H54 (cell line): ENCODE measurements at regions not wholly inside any gene's neighbourhood (a gene's known extent, or its start where the extent isn't known, plus 50 kb on each side); places are given as distances from the start of the nearest gene placed in this dataset.
"Not testable (repeated sequence)": the region's sequence is repeated elsewhere in the genome, so short reads cannot be mapped to it uniquely, and the experiment has no call there.

Experiments used
- DNase-seq: peaks from one replicate; pipeline ENCODE4 v3.0.0; 2011; ENCODE audit warnings: low spot score, mixed read lengths; ENCODE audit not compliant: insufficient read length
- FAIRE-seq: peaks from 3 replicates; lab custom pipeline; 2011; peaks lifted over from hg19 to GRCh38; lab: Jason Lieb, UNC
- POLR2A ChIP-seq: IDR thresholded peaks from 2 replicates; pipeline ENCODE4 v1.6.1; 2011; ENCODE audit warnings: low read depth, mild to moderate bottlenecking, low read length

- DNase-seq: no peak
- no peak for FAIRE-seq
- TF ChIP-seq POLR2A: no peak
Observed at GRCh38 chr2:207437136-207437523, 92.6 kb upstream of the CREB1 start.

- TF ChIP-seq POLR2A: no peak
- DNase-seq (no peak), FAIRE-seq (no peak)
Observed at GRCh38 chr2:207437524-207438143, 92.1 kb upstream of the CREB1 start.

GRCh38 chr2:207438414-207439126 lies 91.2 kb upstream of the CREB1 start:
- no peak for TF ChIP-seq POLR2A
- FAIRE-seq (no peak), DNase-seq (no peak)

GRCh38 chr2:207439881-207440280 lies 89.9 kb upstream of the CREB1 start:
- not testable (repeated sequence) for DNase-seq, FAIRE-seq

GRCh38 chr2:207444756-207445155 lies 85.0 kb upstream of the CREB1 start:
- TF ChIP-seq POLR2A: no peak
- DNase-seq: no peak
- FAIRE-seq: no peak

- no peak for FAIRE-seq
- no peak for DNase-seq
- TF ChIP-seq POLR2A: no peak
Observed at GRCh38 chr2:207446653-207447052, 83.1 kb upstream of the CREB1 start.

- FAIRE-seq (no peak), DNase-seq (no peak)
- TF ChIP-seq POLR2A: no peak
Observed at GRCh38 chr2:207448006-207448405, 81.8 kb upstream of the CREB1 start.

GRCh38 chr2:207449642-207450165 lies 80.1 kb upstream of the CREB1 start:
- TF ChIP-seq POLR2A: no peak
- no peak for DNase-seq
- FAIRE-seq: no peak

- FAIRE-seq (peak; percentile 43), DNase-seq (no peak)
- TF ChIP-seq POLR2A: no peak
Observed at GRCh38 chr2:207450186-207450585, 79.6 kb upstream of the CREB1 start.

GRCh38 chr2:207458582-207458981 lies 71.2 kb upstream of the CREB1 start:
- no peak for FAIRE-seq
- DNase-seq: no peak
- TF ChIP-seq POLR2A: no peak

- no peak for DNase-seq
- no peak for FAIRE-seq
- no peak for TF ChIP-seq POLR2A
Observed at GRCh38 chr2:207459990-207460757, 69.6 kb upstream of the CREB1 start.

GRCh38 chr2:207463433-207463832 lies 66.3 kb upstream of the CREB1 start:
- TF ChIP-seq POLR2A: no peak
- DNase-seq (no peak), FAIRE-seq (no peak)

GRCh38 chr2:207464007-207464406 lies 65.8 kb upstream of the CREB1 start:
- TF ChIP-seq POLR2A: no peak
- no peak for DNase-seq
- FAIRE-seq: no peak

- FAIRE-seq (no peak), DNase-seq (no peak)
- TF ChIP-seq POLR2A: no peak
Observed at GRCh38 chr2:207465894-207466293, 63.9 kb upstream of the CREB1 start.
